T-helper 2 cell treated with Interferon-gamma antibody and Interleukin-4, amounts not matched to agents 100 ng/mL and 5 ng/mL, for 36 hours (primary cell): ENCODE measurements at regions not wholly inside any gene's neighbourhood (a gene's known extent, or its start where the extent isn't known, plus 50 kb on each side); places are given as distances from the start of the nearest gene placed in this dataset.

ENCODE experiments used
- intact Hi-C: fragments of 100-400 bp; cut with micrococcal nuclease; formaldehyde crosslinking; loops from one replicate; pipeline ENCODE4 v1.15.1; 2023

DNA sequence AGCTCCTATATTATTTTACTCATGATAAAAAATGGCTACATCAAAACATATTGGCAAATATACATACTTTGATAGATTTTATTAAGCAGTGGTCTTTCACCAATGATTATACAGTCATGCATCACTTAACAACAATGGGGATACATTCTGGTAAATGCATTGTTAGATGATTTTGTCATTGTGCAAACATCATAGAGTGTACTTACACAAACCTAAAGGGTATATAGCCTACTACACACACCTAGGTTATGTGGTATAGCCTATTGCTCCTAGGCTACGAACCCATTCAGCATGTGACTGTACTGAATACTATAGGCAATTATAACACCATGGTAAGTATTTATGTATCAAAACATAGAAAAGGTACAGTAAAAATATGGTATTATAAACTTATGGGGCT, 98.9 kb upstream of the IL6 start:
- intact Hi-C loops: no loop called here

DNA sequence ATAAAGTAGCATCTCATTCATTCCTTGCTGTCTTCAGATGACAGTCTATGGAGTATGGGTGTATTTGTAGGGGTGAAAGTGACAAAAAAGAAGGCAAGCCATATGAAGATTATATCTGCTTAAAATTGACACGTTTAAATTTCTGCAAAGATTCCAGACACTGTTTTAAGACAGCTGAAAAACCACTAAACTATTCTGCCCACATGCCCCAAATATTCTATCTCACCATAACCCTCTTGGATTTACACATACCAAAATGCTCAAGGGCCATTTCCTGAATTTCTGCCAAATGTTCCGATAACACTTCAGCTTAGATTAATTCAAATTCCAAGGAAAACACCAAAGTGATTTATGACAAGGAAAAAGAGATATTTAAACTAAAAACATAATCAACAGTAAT, 99.9 kb upstream of the IL6 start:
- intact Hi-C loops: no loop called here

DNA sequence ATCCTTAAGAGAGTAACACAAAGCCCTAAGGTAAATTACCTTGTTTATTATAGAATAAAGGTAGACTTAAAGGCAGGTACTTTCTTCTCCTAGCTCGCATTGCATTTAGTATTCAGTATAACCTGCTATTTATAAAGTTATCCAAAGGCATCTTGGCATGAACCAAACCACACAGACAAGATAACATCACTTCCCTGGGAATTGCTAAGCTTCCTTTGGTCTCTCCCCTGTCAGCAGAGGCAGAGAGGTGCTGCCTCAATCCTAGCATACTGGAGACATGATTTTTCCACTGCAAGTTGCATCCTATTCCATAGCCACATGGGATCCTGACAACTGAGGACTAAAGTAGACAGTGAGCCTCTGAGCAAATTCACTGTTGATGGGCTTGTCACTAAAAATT, 101.7 kb upstream of the IL6 start:
- intact Hi-C loops: no loop called here

GRCh38 chr7:22624781-22625180, 102.2 kb upstream of the IL6 start:
- intact Hi-C loops: no loop called here

DNA sequence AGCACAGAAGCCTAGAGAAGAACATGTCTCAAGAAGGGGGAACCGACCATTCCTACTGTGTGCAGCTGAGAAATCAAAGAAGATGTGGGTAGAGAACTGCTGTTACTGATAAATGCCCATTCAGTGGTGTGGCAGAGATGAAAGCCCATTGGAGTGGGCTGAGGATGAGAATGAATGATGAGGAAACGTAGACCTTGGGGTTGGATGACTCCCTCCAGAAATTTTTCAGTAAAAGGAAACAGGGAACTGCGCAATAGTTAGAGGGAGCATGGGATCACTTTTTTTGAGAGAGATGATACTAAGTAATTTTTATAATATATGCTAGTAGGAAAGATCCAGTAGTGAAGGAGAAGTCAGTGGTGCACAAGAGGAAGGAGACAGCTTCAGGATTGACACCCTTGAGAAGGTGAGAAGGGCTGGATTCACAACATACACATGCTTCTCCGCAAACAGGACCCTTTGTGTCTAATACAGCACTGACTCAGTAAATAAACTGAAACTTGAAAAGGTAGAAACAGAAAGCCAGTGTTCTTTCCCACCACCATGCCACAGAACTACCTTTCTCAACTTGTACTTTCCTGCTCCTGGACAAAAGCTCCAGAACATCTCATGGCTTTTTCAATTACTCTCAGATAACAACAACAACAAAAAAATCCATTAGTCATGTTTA, 104.7 kb upstream of the IL6 start:
- intact Hi-C loops: no loop called here

DNA sequence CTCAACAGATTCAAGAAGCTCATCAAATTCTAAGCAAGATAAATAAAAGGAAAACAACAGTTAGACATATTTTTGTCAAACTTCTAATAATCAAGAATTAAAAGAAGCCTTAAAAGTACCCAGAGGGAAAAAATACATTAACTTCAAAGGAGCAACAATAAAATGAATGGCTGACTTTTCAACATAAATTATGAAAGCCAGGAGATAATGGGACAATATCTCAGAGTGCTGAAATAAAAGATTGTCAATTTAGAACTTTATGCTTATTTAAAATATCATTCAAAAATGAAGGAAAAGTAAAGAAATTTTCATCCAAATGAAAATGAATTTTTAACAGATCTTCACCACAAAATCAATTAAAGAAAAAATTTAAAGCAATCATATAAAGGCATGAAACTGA, 108.5 kb upstream of the IL6 start:
- intact Hi-C loops: no loop called here

- intact Hi-C loops: no loop called here
These were observed 109.8 kb upstream of the IL6 start for GRCh38 chr7:22617166-22617565.

DNA sequence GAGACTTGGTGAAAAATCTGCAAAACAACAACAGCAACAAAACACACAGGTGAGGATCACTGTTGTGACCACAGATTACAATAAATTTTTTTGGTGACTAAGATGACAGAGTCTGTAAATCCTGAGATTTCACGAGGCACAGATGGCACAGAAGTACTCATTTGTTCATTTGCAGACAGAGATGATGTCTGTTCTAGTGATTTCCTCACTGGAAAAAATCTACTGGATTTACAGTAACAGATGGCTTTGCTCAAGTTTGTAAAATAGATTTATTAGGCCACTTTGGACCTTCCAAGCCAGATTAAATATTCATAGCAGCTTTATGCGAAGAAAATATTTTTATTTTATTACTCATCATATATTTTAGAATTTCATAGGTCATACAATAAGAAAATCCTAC, 113.5 kb upstream of the IL6 start:
- intact Hi-C loops: no loop called here

- intact Hi-C loops: no loop called here
These were observed 112.8 kb upstream of the STEAP1B start for GRCh38 chr7:22612776-22613175.

DNA sequence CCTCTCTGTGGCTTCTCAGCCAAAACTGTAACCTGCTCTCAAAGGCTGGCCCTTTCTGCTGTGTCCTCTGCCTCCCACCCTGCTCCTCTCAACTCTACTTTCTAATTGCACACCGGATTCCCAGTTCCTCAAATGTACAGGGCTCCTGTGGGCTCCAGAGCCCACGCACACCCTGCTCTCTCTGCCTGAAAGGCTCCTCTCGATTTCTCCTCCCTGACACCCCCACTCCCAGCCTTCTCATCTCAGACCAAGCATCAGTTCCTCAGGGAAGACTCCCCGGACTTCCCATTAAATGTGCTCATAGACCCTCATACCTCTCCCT, 111.7 kb upstream of the STEAP1B start:
- intact Hi-C loops: no loop called here

DNA sequence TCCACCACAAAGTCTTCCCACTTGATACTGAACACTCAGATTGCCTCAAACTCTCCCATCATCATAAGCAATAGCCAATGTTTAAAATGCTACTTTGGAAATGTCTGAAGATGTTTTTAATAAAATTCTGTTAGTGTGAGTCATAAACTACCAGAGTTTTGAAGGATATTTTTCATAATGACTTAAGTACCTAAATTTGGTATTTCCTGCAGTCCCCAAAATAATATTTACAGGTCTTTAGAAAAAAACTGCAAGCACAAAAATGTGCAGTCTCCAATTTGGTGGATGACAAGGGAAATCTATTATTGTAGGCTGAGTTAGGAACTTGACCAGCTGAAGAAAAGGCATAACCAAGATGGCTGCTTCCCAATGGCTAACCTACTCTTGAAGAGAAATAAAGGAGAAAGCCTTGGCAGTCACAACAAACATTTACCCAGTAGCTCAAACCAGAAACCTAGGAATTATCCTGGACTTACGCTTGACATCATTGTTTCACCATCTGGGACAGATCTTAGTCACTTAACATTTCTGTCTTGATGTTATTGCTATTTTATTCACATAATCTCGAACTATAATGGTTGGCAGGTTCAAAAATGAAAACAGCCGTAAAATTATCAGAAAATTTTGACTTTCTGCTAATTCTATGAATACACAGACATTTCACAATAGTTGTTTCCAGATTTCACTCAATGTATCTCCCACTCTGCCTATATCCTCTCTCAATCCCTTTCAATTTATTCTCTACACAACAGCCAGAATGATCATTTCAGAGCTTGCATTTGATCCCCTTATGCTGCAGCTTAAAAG, 111.2 kb upstream of the STEAP1B start:
- intact Hi-C loops: no loop called here

DNA sequence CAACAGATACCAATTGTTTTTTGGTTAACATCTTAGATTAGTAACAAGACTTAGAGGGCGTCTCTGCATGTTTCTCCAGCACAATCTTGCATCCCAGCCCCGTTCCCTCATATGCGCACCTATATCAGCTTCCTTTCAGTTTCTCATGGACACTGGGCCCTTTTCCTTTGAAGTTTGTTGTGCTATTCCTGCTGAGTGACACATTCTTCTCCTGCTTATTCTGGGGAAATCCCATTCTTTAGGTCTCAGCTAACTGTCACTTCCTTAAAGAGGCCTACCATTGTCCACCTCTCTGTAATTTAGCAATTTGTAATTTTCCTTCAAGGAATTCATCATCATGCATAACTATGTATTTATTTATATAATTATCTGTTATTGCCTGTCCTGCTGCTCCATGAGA, 110.3 kb upstream of the STEAP1B start:
- intact Hi-C loops: no loop called here

- intact Hi-C loops: no loop called here
These were observed 107.2 kb upstream of the STEAP1B start for GRCh38 chr7:22607180-22607579.

DNA sequence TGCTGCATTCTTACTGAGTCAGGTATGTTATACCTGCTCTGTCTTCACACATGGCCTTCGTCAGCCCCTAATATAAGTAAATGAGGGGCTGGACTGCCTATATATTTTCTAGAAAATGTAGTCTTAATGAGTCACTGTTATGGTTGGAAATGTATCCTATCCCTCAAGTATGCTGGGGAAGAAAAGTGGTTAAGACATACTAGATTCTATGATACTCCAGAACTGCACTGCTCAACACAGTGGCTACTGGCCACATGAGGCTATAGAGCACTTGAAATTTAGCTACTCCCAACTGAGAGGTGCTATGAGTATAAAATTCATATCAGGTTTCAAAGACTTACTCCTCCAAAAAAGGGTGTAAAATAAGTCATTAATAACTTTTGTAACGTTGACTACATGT, 104.3 kb upstream of the STEAP1B start:
- intact Hi-C loops: no loop called here

DNA sequence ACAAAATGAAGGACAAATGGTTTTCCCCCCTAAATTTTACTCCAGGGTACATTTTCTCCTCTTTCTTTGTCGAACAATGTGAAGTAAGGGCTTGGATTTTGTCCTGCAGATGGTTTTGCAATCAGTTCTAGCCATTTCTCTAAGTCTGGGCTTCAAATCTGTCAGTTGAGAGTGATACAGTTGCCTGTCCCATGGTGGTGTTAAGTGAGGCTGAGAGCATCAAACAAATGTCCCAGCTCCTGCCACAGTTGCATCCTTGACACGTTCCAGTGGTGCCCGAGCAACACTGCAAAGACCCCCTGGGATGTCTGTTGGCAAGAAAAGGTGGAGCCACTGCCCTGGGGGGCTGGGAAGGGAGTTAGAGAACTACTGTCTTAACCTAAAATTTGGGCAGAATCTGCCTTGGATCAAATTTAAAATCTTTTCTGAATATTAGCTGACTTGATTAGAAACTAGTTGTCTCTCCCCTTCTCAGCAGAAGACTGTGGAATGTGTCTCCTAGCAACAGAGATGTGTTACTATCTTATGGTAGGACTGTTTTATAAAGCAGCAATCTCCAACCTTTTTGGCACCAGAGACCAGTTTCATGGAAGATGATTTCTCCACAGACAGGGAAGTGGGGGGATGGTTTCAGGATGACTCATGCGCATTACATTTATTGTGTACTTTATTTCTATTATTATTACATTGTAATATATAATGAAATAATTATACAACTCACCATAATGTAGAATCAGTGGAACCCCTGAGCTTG, 102.0 kb upstream of the STEAP1B start:
- intact Hi-C loops: no loop called here

- intact Hi-C loops: no loop called here
These were observed 101.4 kb upstream of the STEAP1B start for GRCh38 chr7:22601408-22601807.

DNA sequence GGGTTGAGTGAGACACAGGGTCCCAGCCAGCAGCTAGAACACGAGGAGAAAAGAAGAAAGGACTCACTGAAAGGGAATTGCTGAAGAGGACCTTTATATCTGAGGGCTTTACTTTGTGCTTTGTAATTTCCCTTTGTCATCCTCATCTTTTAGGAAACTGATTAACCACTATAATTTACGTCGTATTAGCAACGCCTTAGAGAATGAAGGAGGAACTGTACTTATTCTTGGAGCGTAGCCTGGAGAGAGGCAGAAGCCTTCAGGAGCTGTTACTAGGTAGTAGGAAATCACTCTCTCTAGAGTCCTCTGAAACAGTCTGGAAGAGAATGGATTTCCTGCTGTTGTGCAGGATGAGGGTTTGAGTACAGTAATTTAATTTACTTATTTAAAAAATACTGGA, 101.0 kb upstream of the STEAP1B start:
- intact Hi-C loops: no loop called here

DNA sequence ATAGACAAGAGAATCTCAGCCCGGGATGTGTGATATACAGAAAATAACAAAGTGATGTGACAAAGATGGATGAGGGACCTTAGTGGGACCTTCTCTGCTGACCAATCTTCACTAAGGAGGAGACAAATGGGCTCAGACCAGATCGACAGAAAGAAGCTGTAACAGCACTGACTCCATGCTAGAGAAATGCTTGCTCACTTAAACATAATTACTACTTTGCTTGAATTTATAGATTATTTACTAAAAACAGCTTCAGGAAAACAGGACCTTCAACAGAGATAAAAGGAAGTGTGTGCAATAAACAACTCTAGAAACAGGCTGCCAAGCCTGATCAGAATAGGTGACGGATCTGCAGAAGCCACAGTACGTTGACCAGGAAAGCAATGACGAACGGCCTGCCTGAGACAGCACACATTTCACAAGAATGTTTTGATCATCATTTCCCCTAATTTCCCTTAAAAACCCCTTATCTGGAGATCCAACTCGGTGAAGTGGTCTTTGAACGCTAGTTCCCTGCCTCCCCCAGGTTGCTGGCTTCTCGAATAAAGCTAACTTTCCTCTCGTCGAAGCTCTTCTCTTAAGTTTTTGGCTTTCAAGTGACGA, 98.4 kb upstream of the STEAP1B start:
- intact Hi-C loops: no loop called here

DNA sequence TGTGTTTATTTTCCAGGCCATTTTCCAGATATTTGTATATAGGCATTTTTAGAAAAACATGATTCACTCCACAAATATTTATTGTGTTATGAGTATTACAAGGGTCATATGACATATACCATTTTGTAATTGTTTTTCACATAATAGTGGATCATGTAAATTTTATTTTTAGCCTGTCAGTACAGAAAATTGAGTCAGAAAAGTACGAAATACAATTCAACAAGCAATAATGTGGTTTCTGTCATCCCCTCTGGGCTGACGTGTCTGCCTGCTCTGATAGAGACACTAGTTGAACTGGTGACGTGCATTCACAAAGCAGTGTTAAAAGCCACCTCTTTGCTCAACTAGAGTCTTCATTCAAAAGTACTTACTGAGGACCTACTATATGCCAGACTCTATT, 97.9 kb upstream of the STEAP1B start:
- intact Hi-C loops: no loop called here

DNA sequence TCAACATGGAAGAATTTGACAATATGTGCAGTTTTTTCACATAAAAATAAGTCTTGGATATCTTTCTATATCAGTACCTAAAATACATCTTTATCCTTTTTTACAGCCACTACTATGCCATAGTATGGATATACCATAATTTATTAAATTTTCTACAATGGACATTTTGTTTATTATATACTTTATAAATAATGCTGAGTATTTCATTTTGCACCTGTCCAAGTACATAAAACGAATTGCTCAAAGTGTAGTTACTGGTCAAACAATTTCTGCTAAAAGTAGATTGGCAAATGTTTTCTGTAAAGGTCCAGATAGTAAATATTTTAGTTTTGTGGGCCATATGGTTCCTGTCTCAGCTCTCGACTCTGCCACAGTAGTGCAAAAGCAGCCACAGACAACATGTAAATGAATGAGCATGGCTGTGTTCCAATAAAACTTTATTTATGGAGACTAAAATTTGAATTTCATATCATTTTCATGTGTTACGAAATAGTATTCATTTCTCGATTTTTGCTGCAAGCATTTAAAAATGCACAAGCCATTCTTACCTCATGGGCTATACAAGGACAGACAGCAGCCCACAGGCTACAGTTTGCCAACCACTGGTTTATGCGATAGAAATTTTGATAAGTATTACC, 96.9 kb upstream of the STEAP1B start:
- intact Hi-C loops: no loop called here

GRCh38 chr7:22594020-22594419, 94.0 kb upstream of the STEAP1B start:
- intact Hi-C loops: no loop called here

DNA sequence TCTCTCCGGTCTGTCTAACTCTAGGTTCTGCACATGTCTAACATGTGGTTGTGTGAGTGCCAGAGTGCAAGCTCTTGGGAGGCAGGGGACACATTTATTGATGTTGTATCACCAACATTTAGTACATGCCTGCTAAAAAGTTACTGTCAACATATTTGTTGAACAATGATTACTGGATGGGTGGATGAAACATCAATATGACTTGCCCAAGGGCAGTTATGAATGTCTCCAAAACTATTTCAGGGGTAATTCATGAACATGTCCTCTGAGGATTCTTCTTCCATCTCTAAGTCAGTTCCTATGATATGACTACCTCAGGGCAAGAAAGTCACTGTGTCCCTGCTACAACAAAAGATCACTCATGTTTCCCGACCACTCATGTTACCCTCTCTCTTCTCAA, 91.3 kb upstream of the STEAP1B start:
- intact Hi-C loops: no loop called here
